ACC112 (cell line): ENCODE measurements at regions not wholly inside any gene's neighbourhood (a gene's known extent, or its start where the extent isn't known, plus 50 kb on each side); places are given as distances from the start of the nearest gene placed in this dataset.

Experiments
- H2AFZ ChIP-seq: fragments of 200-600 bp; sonication (generic); one replicate; pipeline ENCODE4 v1.6.0; 2017; ENCODE audit warnings: antibody characterized with exemption, low read length; ENCODE audit not compliant: unreplicated experiment
- H3K27ac ChIP-seq: fragments of 200-600 bp; sonication (generic); 2 replicates; pipeline ENCODE4 v1.5.1; 2014; ENCODE audit warnings: low read depth, mild to moderate bottlenecking, antibody characterized with exemption, low read length, moderate library complexity
- H3K27me3 ChIP-seq: fragments of 200-600 bp; sonication (generic); 2 replicates; pipeline ENCODE4 v1.6.1; 2014; ENCODE audit warnings: mild to moderate bottlenecking, antibody characterized with exemption, low read length, moderate library complexity, mixed read lengths; ENCODE audit not compliant: insufficient read depth
- H3K36me3 ChIP-seq: fragments of 200-600 bp; sonication (generic); 2 replicates; pipeline ENCODE4 v1.6.1; 2016; ENCODE audit warnings: mild to moderate bottlenecking, antibody characterized with exemption, low read length, moderate library complexity, mixed read lengths; ENCODE audit not compliant: insufficient read depth
- H3K4me1 ChIP-seq: fragments of 200-600 bp; sonication (generic); one replicate; pipeline ENCODE4 v1.6.1; 2016; ENCODE audit warnings: low read length, mixed read lengths; ENCODE audit not compliant: insufficient read depth, unreplicated experiment, control insufficient read depth
- H3K4me3 ChIP-seq: fragments of 200-600 bp; sonication (generic); 2 replicates; pipeline ENCODE4 v1.5.1; 2014; ENCODE audit warnings: mild to moderate bottlenecking, low read depth, low read length
- H3K79me2 ChIP-seq: fragments of 200-600 bp; sonication (generic); one replicate; pipeline ENCODE4 v1.6.0; 2016; ENCODE audit warnings: low read length; ENCODE audit not compliant: control insufficient read depth, unreplicated experiment, insufficient read depth

DNA sequence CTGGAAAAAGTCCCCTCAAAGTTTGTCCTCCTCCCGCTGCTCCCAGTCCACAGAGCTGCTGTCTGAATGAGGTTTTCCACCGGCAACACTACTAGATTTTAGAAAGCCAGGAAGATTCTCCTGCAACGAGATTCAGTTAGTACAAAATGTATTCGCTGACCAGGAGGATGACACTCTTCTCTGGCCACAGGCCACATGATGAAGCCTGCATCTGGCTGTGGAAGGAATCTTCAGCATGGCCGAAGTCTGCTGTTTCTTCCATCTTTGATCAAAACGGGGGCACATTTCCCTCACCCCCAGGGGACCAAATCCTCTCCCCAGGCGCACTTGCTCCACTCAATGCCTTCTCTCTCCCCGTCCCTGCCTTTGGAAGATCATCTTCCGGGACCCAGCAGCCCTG is 215.8 kb upstream of the NLRP1 start:
- H3K79me2 ChIP-seq: no peaks in the 10 kb centered on the region
- H3K36me3 ChIP-seq: no peaks in the 10 kb centered on the region
- H3K27me3 ChIP-seq: peaks cover 58% of the 10 kb centered on the region
- no peak overlapping the region for H3K27ac ChIP-seq
- H3K4me3 ChIP-seq: no peak overlapping the region
- no peak overlapping the region for H2AFZ ChIP-seq
- H3K4me1 ChIP-seq: no peaks in the 10 kb centered on the region

DNA sequence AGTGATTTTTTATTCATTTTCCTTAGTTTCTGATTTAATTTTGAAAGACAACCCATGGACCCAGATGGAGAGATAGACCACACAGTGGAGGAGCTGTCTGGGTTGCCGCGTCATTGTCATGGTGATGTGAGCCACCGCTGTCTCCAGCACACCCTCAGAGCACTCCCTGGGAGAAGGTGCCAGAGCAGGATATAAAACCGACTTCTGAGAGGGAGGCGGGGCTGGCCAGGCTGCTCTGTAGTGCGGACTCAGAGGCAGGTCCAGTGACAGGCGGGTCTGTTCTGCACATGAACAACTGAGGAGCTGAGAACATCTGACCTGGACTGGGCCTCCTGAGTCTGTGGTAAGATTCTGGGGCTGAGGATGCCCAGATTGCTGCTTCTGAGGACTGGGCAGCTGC is 216.3 kb upstream of the NLRP1 start:
- Histone ChIP-seq H3K36me3 (no peaks in the 10 kb centered on the region), H3K79me2 (no peaks in the 10 kb centered on the region), H3K27ac (no peak overlapping the region), H3K27me3 (peaks cover 56% of the 10 kb centered on the region), H3K4me1 (no peaks in the 10 kb centered on the region), H2AFZ (no peak overlapping the region), H3K4me3 (no peak overlapping the region)

DNA sequence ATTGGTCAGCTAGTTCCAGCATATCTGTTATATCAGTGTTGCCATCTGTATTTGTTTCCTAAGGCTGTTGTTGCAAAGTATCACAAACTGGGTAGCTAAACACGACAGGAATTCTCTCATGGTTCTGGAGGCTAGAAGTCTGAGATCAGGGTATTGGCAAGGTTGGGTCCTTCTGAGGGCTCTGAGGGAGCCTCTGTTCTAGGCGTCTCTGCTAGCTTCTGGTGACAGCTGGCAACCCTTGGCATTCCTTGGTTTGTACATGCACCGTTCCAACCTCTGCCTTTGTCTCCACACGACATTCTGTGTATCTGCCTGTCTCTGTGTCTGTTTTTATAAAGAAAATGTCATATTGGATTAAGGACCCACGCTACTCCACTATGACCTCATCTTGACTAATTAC is 219.9 kb upstream of the NLRP1 start:
- H3K27ac ChIP-seq: no peak overlapping the region
- no peaks in the 10 kb centered on the region for H3K36me3 ChIP-seq
- H2AFZ ChIP-seq: no peak overlapping the region
- no peaks in the 10 kb centered on the region for H3K4me1 ChIP-seq
- H3K79me2 ChIP-seq: no peaks in the 10 kb centered on the region
- H3K27me3 ChIP-seq: peaks cover 39% of the 10 kb centered on the region
- no peak overlapping the region for H3K4me3 ChIP-seq

DNA sequence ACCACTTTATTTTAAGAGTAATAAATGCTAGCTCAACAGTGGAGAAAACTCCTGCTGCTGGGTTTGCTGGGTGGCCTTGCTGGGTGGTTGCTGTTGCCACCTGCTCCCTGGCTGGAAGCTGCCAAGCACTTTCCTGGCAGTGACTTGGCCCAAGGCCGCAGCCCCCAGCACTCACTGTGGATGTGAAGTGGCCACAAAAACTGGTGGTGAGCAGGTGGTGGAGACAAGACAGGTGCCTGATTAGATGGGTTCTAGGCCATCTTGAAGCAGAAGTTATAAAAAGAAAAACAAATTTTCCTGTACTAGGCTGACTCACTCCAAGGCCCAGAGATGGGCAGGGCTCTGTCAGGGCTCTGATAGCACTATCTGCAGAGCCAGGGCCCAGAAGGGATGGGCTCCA is 224.7 kb upstream of the NLRP1 start:
- H3K36me3 ChIP-seq: no peaks in the 10 kb centered on the region
- H3K4me1 ChIP-seq: no peaks in the 10 kb centered on the region
- no peaks in the 10 kb centered on the region for H3K79me2 ChIP-seq
- no peak overlapping the region for H2AFZ ChIP-seq
- H3K4me3 ChIP-seq: no peak overlapping the region
- no peak overlapping the region for H3K27ac ChIP-seq
- H3K27me3 ChIP-seq: peaks cover 26% of the 10 kb centered on the region; the same call in 1 of the 2 replicates

DNA sequence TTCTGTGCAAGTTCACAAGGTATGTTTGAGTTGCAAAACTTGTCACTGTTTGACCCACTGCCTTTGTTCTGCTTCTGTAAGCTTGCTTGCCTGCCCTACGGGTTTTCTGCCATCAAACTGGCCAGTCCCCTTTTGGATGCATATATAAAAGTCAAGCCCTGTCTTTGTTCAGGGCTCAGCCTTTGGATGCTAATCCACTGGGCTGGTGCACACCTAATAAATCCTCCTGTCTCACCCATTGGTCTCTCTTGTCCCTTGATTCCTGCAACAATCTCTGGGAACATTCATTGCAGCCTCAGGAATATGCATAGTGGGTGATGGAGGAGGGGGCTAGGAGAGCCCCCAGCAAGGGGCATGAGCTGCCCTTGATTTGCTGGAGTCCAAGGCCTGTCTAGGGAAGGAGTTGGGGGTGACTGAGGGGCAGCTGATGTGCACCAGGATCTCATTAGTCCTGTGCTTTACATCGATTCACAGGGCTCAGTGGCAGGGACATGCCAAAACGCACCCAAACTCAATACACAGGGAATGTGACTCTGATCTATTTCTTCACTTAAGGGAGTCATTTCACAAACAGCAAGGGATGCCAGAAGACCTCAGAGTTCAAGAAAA is 225.4 kb upstream of the NLRP1 start:
- H2AFZ ChIP-seq: no peak overlapping the region
- H3K36me3 ChIP-seq: no peaks in the 10 kb centered on the region
- no peaks in the 10 kb centered on the region for H3K4me1 ChIP-seq
- H3K27ac ChIP-seq: no peak overlapping the region
- H3K27me3 ChIP-seq: peaks cover 23% of the 10 kb centered on the region; the same call in 1 of the 2 replicates
- no peak overlapping the region for H3K4me3 ChIP-seq
- H3K79me2 ChIP-seq: no peaks in the 10 kb centered on the region

DNA sequence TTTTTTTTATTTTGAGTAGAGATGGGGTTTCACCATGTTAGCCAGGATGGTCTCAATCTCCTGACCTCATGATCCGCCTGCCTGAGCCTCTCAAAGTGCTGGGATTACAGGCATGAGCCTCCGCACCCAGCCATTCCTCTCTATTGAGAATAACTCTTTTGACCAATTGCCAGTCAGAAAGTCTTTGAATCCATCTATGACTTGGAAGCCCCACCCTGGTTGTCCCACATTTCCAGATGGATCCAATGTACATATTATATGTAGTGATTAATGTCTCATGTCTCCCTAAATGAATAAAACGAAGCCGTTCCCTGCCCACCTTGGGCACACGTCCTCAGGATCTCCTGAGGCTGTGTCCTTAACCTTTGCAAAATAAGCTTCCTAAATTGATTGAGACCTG is 228.3 kb upstream of the NLRP1 start:
- no peaks in the 10 kb centered on the region for H3K36me3 ChIP-seq
- H3K79me2 ChIP-seq: no peaks in the 10 kb centered on the region
- no peaks in the 10 kb centered on the region for H3K4me1 ChIP-seq
- no peak overlapping the region for H2AFZ ChIP-seq
- H3K27me3 ChIP-seq: peaks cover 20% of the 10 kb centered on the region; the same call in 1 of the 2 replicates
- no peak overlapping the region for H3K4me3 ChIP-seq
- H3K27ac ChIP-seq: no peak overlapping the region

DNA sequence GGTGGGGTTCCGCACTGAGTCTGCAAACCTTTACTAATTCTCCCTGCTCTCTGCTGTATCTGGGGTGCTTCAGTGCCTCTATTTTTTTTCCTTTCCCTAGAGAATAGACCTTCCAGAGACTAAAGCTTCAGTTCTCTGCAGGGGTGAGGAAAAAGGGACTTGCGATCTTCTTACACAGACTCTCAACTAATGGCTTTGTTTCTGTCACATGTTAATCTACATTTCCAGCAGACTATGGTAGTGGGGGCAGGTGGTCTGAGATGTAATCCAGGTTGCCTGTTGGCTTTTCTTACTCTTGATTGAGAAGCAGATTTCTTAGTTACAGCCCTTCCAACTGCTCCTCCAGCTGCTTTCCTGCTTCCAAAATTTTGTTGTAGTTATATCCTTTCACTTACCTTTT is 229.0 kb upstream of the NLRP1 start:
- Histone ChIP-seq H3K4me1 (no peaks in the 10 kb centered on the region), H3K27me3 (peaks cover 19% of the 10 kb centered on the region; the same call in 1 of the 2 replicates), H3K27ac (no peak overlapping the region), H3K4me3 (no peak overlapping the region), H3K36me3 (no peaks in the 10 kb centered on the region), H2AFZ (no peak overlapping the region), H3K79me2 (no peaks in the 10 kb centered on the region)

DNA sequence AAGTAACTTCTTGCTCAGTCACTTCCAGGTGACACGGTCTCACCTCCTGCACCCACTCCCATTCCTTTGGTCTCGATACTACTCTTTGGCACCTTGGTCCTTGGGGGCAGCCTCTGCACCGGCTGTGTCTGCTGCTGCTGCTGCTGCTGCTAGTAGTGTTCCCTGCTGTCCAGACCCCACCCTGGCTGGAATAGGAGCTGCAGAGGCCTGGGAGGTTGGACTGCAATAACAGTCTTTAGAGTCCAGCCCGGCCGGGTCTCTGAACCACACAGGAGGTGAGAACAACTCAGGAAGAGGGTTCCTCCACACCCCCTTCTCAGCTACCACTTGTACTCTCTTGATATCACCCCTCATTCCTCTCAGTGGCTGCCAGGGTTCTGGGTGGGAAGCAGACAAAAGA is 231.1 kb upstream of the NLRP1 start:
- no peak overlapping the region for H3K4me3 ChIP-seq
- H3K36me3 ChIP-seq: no peaks in the 10 kb centered on the region
- H3K27me3 ChIP-seq: peaks cover 10% of the 10 kb centered on the region; the same call in 1 of the 2 replicates
- no peak overlapping the region for H3K27ac ChIP-seq
- no peaks in the 10 kb centered on the region for H3K4me1 ChIP-seq
- no peak overlapping the region for H2AFZ ChIP-seq
- H3K79me2 ChIP-seq: no peaks in the 10 kb centered on the region

DNA sequence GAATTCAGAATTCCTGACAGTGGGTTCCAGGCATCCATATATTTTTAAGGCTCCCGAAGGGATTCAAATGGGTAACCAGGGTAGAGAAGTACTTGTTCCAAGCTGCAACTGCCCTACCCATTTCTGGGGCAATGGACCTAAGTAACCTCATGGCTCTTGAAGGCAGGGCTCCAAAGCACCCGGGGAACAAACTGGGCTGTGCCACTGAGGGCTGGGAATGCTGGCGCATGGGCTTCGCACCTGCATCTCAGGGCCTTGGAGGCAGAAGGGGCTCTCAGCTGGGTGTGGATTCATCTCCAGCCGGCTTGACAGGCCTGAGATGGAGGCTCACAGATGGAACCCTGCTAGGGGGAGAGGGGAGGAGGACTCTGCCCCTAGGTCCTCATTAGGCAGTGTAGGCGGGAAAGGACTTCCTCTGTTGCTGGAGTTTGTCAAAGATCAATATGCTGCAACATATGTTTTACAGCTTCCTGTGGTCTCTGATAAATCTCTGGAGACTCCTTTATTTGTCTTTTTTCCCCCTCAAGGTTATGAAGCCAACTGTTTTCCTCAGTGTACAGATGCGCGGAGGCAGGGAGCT is 232.3 kb upstream of the NLRP1 start:
- Histone ChIP-seq H3K27me3 (0 out of 2 replicates have a peak, but pooled peaks cover 3% of the 10 kb centered on the region), H3K27ac (no peak overlapping the region), H3K79me2 (no peaks in the 10 kb centered on the region), H3K4me3 (no peak overlapping the region), H3K36me3 (no peaks in the 10 kb centered on the region), H3K4me1 (peaks cover 10% of the 10 kb centered on the region), H2AFZ (no peak overlapping the region)

DNA sequence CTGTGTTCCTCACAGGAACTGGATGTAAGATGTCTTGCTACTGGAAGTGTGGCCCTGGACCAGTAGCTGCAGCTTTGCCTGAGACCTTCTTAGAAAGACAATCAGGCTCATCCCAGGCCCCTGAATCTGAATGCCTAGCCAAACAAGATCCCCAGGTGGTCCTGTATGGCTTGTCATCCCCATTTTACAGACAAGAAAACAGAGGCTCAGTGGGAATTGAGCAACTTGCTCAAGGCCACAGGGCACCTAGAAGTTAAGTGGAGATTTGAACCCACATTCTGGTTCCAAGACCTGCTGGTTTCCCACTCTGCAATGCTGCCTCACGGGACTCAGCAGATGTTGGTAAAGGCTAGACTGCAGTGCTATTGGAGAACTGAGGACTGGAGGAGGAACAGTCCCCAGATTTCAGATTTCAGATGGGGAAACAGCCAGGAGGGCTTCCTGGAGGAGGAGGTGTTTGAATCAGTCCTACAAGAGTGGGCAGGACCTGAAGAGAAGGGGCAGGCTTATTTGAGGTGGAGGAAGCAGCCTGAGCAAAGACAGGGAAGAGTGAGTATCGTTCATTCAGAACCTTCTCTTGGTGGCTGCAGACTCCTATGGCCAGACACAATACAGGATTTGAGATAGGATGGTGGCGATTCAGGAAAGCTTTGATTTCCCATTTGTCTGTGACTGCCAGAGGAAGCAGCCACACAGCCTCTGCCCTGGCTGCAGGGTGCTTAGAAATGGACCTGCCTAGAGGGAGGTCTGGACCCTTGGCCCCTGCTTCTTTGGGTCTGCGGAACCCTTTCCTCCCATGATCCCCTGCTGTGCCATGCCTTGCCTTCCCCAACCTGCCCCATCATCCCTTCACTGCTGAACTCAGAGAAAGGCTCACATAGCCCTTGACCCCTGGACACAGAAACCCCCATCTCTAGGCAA is 233.4 kb upstream of the NLRP1 start:
- no peaks in the 10 kb centered on the region for H3K36me3 ChIP-seq
- no peak overlapping the region for H3K4me3 ChIP-seq
- H3K4me1 ChIP-seq: peaks cover 15% of the 10 kb centered on the region
- H3K79me2 ChIP-seq: no peaks in the 10 kb centered on the region
- no peak overlapping the region for H3K27ac ChIP-seq
- 0 out of 2 replicates have a peak, but pooled peaks cover 3% of the 10 kb centered on the region for H3K27me3 ChIP-seq
- H2AFZ ChIP-seq: no peak overlapping the region
